ENCODE measurements at regions not wholly inside any gene's neighbourhood (a gene's known extent, or its start where the extent isn't known, plus 50 kb on each side); places are given as distances from the start of the nearest gene placed in this dataset.

GRCh38 chr21:22311741-22312462, 1313.7 kb downstream of the NCAM2 start:
- DNase-seq (ENCODE audit: low read depth, low spot score) (no peak), ATAC-seq (no peak)
- intact Hi-C loops (cut with micrococcal nuclease; ENCODE audit: unreplicated experiment), result no loop called here
- no TSS peak for BruUV-seq (replicated peaks)
- H3K36me3 ChIP-seq (ENCODE audit: control insufficient read depth, insufficient read depth, low read length), result no peaks in the 10 kb centered on the region
- no peaks in the 10 kb centered on the region for H3K27me3 ChIP-seq (ENCODE audit: control insufficient read depth, insufficient read depth, low read length)
- no peaks in the 10 kb centered on the region for H3K4me1 ChIP-seq (ENCODE audit: control insufficient read depth, insufficient read depth, low read length)
- TF ChIP-seq POLR2AphosphoS5 (IDR thresholded peaks at IDR 0.05; ENCODE audit: low read depth, low read length) (no peak), CTCF (IDR thresholded peaks at IDR 0.05) (no peak), TCF7L2 (IDR thresholded peaks at IDR 0.05; ENCODE audit: low read depth, low read length) (no peak), SIN3A (IDR thresholded peaks at IDR 0.05; ENCODE audit: borderline replicate concordance, insufficient read depth, low read depth, low read length) (no peak)
- POLR2A ChIA-PET, result no interaction called here
- H3K9me3 ChIP-seq (ENCODE audit: control insufficient read depth, insufficient read depth, low read depth, low read length), result no peaks in the 10 kb centered on the region
- in situ Hi-C loops (cut with HindIII; ENCODE audit: low pct_unique_long_range_greater_than_20kb, low sequenced_read_pairs), result no loop called here
- no peak overlapping the region for H3K27ac ChIP-seq (ENCODE audit: low read length)
- H3K4me3 ChIP-seq (ENCODE audit: low read depth in 2 of 2, low read length in 2 of 2), result no peak overlapping the region
- CTCF ChIA-PET, result no interaction called here

DNA sequence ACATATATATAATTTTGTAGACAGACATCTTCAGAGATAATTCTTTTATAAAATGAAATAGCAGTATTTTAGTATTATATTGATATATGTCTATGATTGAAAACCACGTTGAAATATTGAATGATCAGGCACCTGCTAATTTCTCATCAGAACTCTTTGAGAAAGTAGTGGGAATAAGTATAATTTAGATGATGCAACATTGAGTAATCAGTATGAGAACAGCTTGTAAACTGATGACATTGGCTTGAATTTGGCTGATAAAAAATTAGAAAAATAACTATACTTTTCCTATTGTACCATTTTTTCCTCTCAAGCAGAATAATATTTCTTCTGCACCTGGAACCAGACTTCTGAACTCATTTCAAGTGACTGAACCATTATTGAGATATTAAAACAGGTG, 1316.8 kb downstream of the NCAM2 start:
- Histone ChIP-seq H3K4me3 (ENCODE audit: low read depth in 2 of 2, low read length in 2 of 2) (no peak overlapping the region), H3K9me3 (ENCODE audit: control insufficient read depth, insufficient read depth, low read depth, low read length) (no peaks in the 10 kb centered on the region), H3K4me1 (ENCODE audit: control insufficient read depth, insufficient read depth, low read length) (no peaks in the 10 kb centered on the region), H3K27ac (ENCODE audit: low read length) (no peak overlapping the region), H3K36me3 (ENCODE audit: control insufficient read depth, insufficient read depth, low read length) (no peaks in the 10 kb centered on the region), H3K27me3 (ENCODE audit: control insufficient read depth, insufficient read depth, low read length) (no peaks in the 10 kb centered on the region)
- CTCF ChIA-PET, result no interaction called here
- POLR2A ChIA-PET, result no interaction called here
- ATAC-seq (no peak), DNase-seq (ENCODE audit: low read depth, low spot score) (no peak)
- in situ Hi-C loops (cut with HindIII; ENCODE audit: low pct_unique_long_range_greater_than_20kb, low sequenced_read_pairs), result no loop called here
- BruUV-seq (replicated peaks), result no TSS peak
- intact Hi-C loops (cut with micrococcal nuclease; ENCODE audit: unreplicated experiment), result no loop called here
- TF ChIP-seq CTCF (IDR thresholded peaks at IDR 0.05) (no peak), SIN3A (IDR thresholded peaks at IDR 0.05; ENCODE audit: borderline replicate concordance, insufficient read depth, low read depth, low read length) (no peak), TCF7L2 (IDR thresholded peaks at IDR 0.05; ENCODE audit: low read depth, low read length) (no peak), POLR2AphosphoS5 (IDR thresholded peaks at IDR 0.05; ENCODE audit: low read depth, low read length) (no peak)
- TF ChIP-seq, protein P1, sequence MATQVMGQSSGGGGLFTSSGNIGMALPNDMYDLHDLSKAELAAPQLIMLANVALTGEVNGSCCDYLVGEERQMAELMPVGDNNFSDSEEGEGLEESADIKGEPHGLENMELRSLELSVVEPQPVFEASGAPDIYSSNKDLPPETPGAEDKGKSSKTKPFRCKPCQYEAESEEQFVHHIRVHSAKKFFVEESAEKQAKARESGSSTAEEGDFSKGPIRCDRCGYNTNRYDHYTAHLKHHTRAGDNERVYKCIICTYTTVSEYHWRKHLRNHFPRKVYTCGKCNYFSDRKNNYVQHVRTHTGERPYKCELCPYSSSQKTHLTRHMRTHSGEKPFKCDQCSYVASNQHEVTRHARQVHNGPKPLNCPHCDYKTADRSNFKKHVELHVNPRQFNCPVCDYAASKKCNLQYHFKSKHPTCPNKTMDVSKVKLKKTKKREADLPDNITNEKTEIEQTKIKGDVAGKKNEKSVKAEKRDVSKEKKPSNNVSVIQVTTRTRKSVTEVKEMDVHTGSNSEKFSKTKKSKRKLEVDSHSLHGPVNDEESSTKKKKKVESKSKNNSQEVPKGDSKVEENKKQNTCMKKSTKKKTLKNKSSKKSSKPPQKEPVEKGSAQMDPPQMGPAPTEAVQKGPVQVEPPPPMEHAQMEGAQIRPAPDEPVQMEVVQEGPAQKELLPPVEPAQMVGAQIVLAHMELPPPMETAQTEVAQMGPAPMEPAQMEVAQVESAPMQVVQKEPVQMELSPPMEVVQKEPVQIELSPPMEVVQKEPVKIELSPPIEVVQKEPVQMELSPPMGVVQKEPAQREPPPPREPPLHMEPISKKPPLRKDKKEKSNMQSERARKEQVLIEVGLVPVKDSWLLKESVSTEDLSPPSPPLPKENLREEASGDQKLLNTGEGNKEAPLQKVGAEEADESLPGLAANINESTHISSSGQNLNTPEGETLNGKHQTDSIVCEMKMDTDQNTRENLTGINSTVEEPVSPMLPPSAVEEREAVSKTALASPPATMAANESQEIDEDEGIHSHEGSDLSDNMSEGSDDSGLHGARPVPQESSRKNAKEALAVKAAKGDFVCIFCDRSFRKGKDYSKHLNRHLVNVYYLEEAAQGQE (IDR thresholded peaks at IDR 0.05; ENCODE audit: insufficient read depth in 1 of 2, low read depth in 2 of 2, low read length in 1 of 2), result no peak

All from Panc1 (cell line).